Loucy (cell line): ENCODE measurements at regions not wholly inside any gene's neighbourhood (a gene's known extent, or its start where the extent isn't known, plus 50 kb on each side); places are given as distances from the start of the nearest gene placed in this dataset.

Experiments used
- CTCF ChIP-seq: fragments of 200-600 bp; sonication (generic); conservative IDR thresholded peaks from 2 replicates; pipeline ENCODE4 v1.5.1; 2014; ENCODE audit warnings: mild to moderate bottlenecking, antibody characterized with exemption, low read length
- EZH2phosphoT487 ChIP-seq: fragments of 200-600 bp; IDR thresholded peaks from 2 replicates; pipeline ENCODE4 v1.6.1; 2018; ENCODE audit warnings: antibody characterized with exemption, mild to moderate bottlenecking, moderate library complexity, borderline replicate concordance

- TF ChIP-seq EZH2phosphoT487 (no peak), CTCF (no peak)
These were observed 91.5 kb upstream of the IGF1 start for GRCh38 chr12:102571889-102572288.
